NCI-H1105 (cell line): ENCODE measurements at regions not wholly inside any gene's neighbourhood (a gene's known extent, or its start where the extent isn't known, plus 50 kb on each side); places are given as distances from the start of the nearest gene placed in this dataset.

Source experiments
- DNase-seq: peaks from one replicate; lab custom pipeline; 2025; lab: John Stamatoyannopoulos, UW

DNA sequence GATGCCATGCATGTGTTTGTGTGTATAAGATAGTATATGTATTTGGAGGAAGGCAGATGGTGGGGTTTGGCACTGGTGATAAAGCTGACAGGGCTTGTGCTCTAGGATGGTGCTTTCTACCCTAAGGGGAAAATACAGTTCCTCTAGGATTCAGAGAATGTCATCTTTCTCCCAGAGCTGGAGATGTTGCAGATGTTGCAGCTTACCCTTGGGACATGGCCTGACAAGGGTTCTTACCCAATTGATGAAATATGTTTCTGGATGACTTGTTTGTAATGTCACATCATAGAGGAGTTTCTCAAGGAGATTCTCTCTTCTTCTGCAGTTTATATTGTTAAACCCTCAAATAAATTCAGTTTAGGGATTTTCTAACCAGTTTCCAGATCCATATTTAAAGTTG lies 52.5 kb upstream of the PITX2 start:
- no peak for DNase-seq

DNA sequence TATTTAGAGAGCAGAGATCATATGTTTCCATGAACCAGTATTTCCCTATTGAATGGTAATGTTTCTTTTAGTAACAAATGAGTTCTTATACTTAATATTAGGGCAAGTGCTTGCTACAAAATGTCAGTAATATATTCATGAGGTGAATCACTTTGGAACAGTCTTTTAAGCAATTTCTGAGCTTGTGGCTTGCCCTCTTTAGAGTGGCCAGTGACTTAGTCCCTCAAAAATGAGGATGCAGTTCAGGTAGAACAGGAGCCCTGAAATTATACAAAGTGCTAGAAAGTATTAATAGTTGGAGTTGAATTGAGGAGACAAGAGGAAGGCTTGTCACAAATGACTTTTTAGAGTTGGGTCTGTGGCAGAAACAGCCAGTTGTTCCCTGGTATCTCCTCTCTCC lies 53.4 kb upstream of the PITX2 start:
- no peak for DNase-seq

DNA sequence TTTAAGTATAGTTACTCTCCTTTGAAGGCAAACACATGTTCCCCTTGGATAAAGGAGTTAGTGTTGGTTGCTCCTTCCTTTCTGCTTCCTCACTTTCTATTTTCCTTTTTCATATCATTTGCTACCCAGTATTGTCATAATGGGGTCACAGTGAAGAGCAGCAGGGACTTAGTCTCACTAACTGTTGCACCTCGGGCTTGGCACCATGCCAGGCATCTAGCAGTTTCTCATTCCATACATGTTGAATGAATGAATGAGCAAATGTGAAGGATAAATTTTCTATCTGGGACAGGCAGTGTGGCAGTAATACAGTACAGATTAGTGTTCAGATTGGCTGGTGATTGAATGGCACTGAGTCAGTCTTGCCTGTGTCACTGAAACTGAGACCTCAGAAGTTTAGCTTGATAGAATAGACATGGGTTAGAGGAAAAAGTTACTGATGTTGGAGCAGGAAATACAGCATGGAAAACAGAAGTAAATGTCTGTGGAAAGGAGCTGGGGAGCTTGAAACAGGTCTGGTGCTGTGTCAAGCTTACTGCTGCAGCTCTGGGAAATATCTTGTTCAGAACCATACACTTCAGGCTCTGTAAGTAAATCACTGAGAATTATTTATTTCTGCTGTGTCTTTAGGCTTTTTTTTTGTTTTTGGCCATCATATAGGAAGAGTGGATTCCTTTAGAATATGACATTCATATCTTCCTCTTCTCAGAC lies 55.8 kb upstream of the PITX2 start:
- DNase-seq = no peak

DNA sequence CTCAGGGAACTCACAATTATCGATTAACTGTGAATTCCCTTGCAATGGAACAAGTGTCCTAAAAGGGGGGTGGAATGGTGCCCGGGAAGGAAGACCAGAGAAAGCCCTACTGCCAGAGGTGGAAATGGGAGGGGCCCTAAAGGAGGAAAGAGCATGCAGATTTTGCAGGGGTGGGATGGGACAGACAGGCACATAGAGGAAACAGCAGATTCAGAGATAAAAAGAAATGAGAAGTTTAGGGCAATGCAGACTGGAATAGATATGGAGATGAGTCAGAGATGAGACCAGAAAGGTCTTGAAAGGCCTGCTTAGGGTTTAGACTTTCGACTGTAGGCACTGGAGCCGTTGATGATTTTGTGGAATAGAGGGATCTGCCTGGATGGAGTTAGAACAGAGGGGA lies 57.4 kb upstream of the PITX2 start:
- no peak for DNase-seq

DNA sequence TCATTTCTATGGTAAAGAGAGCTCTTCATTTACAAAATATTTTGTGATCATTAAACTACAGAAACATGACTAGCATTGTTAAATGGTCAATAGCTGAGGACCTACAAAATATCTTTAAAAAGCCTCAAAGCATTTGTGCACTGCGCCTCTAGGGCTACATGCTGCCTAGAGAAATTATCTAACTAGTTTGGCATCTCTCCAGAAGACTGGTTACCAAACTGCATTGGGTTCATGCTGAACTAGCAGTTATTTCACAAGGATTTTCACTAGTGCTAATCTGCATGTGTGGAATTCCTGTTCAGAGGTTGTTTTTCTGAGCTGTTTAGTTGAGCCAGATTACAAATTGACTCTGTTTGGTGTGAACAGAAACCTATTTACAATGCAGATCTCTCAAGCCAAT lies 58.5 kb upstream of the PITX2 start:
- DNase-seq = no peak

DNA sequence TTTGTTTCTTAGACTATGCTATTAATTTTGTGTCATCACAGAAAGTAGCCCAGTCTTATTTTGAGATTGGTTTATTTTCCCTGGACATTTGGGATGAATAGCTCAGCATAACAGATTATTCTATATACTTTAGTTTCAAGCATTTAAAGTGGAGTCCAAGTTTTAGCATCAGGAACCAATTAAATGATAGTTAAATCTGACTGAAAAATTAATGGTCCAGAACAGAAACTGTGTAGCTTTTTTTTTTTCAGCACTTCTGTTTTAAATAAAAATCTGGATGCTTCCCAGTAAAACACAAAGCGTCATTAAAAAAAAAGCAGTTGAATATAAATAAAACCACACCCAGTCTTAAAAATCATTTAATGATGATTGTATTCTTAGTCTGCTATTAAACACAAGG lies 59.4 kb upstream of the PITX2 start:
- DNase-seq = no peak

DNA sequence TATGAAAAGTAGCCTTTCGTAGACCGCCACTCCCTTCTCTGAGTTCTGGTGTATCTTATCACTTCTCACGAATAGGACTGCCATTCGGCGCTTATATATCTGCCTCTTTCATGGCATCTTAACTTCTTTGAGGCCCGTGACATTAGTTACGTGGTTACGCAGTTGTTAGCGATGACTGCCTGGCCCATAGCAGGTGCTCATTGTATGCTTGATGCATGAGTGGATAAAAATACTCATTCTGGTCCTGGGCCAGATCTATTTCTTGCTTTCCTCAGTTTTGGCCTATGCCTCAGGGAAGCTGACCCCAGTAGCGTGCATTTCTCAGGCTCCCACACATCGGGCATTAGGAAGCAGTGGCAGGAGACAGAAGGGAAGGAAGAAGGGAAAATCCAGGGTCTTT lies 60.7 kb upstream of the PITX2 start:
- no peak for DNase-seq

DNA sequence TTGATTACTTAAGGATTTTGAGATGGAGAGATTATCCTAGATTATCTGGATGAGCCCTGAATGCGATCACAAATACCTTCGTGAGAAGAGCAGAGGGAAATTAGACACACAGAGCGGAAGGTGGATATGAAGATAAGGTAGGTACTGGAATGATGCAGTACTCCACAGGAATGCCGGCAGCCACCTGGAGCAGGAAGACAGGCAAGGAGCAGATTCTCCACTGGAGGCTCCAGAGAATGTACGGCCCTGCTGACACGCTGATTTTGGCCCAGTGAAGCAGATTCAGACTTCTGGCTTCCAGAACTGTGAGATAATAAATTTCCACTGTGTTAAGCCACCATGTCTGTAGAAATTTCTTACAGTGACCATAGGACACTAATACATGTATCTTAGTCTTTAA lies 79.4 kb upstream of the PITX2 start:
- no peak for DNase-seq

DNA sequence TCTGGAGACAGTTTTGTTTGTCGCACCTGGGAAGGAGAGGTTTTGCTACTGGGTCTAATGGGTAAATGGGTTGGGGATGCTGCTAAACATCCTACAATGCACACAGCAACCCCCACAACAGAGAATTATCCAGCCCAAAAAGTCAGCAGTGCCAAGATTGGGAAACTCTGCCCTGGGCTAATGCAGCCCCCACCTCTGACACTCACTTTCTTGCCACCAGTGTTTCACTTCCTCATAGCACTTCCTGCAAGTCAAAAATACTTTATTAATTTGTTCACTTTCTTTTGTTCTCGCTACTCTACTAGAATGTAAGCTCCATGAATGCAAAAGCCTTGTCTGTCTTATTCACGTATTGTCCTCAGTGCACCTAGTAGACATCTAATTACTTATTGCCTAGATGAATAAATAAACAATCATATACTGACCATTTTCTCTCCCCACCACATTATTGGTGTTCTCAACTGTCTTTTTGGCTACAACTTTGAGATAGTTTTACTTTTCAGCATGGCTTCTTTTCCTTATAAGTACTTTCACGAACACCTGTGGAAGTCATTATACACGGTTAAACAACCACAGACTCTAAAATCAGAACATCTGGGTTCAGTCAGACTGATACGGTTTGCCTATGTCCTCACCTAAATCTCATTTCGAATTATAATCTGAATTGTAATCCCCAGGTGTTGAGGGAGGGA lies 82.0 kb upstream of the PITX2 start:
- DNase-seq = no peak

DNA sequence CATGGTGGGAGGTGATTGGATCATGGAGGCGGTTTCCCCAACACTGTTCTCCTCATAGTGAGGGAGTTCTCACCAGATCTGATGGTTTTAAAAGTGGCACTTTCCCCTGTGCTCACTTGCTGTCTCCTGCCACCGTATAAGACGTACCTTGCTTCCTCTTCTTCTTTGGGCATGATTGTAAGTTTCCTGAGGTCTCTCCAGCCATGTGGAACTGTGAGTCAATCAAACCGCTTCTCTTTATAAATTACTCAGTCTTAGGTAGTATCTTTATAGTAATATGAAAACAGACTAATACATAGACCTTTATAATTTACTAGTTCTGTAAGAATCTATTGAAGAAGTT lies 82.5 kb upstream of the PITX2 start:
- no peak for DNase-seq

DNA sequence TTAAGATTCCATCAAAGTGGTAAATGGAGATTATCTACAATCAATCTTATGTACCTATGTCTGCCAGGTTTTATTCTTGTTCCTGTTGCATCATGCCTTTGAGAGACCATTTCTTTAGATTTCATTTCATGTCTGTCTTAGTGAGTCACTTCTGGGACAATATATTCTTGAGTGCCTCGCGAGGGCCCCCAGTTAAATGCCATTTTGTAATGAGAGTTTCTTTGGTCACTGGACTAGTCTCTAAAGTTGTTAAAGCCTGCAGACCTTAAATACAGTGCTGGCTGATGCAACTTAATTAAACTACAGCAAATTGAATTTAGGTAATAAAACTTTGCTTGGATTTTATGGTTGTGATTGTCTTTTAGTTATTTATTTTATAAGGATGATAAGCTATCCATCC lies 87.2 kb upstream of the PITX2 start:
- no peak for DNase-seq

DNA sequence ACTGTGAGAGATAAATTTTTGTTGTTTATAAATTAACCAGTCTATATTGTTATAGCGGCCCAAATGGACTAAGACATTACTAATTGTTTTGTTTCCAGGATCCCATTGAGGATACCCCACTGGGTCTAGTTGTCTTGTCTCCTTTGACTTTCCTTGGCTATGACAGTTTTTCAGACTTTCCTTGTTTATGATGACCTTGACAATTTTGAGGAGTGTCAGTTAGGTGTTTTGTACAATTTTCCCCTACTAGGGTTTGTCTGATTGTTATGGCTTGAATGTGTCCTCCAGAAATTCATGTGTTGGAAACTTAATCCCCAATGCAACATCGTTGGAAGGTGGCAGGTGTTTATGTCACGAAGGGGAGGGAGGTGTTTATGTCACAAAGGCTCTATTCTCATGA lies 89.6 kb upstream of the PITX2 start:
- no peak for DNase-seq

DNA sequence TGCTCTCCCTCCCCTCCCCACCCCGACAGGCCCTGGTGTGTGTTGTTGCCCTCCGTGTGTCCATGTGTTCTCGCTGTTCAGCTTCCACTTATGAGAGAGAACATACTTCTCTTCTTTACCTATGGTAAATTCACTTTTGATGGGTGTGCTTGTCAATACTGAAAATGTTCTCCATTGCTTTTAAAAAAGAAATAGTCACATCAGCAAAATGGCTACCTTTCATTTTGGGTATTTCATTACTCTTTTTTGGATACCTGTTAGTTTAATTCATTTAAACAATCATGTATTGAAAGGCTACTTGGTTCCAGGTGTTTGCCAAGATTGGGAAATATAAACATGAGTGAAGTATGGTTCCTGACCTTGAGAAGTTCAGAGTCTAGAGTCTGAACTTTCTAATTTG lies 107.4 kb upstream of the PITX2 start:
- DNase-seq = no peak

DNA sequence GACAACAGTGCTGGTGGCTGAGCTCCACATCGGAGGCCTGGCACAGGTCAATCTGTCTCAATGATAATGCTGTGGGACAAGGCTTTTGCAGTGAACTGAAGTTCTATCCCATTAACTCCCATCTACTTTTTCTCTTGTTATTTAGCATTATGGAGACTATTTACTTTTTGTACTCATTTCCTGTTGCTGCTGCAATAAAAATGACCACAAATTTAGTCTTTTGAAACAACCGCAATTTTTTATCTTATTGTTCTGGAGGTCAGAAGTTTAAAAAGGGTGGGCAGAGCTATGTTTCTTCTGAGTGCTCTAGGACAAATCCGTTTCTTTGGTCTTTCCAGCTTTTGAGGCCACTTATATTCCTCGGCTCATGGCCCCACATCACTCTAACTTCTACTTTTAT lies 111.0 kb upstream of the PITX2 start:
- no peak for DNase-seq

DNA sequence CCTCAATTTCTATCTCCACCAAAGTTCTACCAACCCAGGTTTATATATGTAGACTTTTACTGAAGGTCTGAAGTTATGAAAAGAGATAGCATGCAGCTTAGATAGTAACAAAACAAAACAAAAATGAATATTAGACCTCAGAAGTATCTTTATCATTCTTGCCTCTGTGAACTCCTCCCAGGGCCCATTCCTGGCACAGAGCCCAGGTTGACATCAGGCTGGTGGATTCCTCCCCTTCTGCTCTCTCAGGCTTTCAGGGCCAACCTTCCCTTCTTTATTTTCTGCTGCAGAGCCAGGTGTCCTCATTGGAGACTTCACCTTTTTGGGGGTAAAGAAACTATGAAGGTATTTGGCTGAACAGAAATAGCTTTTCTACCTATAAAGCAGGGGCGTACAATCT lies 112.8 kb upstream of the PITX2 start:
- no peak for DNase-seq

DNA sequence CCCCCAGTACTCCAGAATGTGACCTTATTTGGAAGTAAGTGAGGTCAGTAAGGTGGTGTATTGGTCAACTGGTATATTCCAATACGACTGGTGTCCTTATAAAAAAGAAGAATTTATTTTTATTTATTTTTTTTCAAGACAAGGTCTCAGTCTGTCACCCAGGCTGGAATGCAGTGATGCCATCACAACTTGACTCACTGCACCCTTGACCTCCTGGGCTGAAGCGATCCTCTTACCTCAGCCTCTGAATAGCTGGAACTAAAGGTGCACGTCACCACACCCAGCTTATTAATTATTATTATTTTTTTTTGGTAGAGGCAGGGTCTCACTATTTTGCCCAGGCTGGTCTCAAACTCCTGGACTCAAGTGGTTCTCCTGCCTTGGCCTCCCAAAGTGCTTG lies 115.1 kb upstream of the PITX2 start:
- no peak for DNase-seq

DNA sequence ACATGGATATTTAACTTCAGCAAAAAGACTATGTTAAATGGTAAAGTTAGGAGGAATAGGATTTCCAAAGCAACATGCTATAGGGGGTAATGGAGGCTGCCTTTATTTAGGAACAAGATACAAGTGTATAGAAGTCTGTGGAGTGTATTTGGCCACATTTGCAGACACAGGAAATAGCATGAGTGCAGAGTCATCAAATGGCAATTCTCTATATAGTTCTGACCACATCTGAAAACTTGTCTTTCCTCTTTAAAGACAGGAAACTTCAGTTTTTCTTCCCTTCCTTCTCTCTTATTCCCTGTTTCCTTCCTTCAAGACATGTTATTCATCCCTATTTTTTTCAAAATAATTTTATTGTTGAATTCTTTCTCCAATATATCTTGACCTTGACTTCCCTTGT lies 119.3 kb upstream of the PITX2 start:
- no peak for DNase-seq

DNA sequence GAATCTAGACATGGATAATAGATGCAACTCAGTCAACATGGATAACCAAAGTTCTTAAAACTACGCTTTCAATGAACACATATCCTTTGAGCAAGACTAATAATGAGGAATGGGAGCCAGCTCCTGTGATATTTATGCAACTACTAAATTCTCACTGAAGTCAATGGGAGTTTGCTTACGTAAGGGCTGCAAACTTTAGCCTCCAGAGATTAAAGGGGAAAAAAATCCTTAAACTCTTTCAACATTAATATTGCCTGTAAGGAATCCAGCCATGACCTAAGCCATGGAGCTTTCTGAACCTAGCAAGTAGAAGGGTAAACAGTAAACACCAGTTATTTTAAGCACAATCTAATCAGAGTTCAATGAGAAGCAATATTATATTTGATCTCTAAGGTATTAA lies 125.2 kb upstream of the PITX2 start:
- DNase-seq = no peak

DNA sequence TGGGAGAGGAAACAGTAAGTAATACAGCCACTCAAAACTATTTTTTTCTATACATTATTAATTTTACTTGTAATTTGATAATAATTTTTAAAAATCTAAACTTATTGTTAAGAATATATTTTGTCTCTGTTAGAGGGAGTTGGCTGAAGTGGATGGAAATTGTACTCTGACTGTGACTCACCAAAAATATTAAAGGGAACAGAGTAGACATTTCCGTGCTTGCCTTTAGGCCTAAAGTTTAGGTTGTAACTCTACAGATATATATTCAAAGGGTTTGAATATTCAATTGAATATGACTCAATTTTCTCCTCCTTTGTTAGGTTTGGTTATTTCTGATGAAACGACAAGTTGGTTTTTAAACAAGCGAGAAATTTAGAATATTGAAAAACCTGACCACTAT lies 128.3 kb upstream of the PITX2 start:
- DNase-seq = no peak

DNA sequence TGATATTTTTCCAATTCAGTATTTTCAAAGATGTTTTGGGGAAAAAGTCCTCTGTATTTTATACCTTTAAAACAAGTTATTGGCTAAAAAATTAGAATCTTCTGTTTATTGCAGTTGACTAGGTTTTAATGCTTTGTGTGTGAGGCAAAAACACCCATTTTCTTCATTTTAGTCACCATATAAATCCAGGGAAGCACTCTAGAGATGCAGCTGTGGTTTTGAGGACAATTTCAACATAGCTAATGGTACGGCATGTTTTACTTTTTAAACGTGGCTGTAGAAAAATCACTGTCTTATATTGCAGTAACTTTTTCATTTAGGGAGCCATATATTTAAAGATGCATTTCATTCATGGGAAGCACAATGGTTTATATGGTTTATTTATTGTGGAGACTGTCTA lies 129.1 kb upstream of the PITX2 start:
- DNase-seq = no peak

DNA sequence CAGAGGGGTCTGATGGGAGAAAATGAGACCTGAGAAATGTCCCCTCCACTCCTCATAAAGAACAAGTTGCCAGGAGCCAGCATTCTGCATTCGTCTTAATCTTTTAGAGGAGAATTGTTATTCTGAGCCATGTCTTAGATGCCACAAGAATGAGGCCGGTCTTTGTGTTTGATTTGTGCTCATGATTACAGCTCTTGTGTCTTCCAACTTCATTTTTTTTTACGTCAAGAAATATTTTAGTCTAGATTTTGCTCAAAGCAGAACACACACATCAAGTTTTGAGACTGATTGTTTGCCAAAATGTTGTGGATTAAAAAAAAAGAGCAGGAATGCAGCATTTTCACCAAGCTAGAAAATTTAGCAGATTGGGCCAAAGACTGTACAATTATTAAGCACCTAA lies 130.6 kb upstream of the PITX2 start:
- DNase-seq = no peak

DNA sequence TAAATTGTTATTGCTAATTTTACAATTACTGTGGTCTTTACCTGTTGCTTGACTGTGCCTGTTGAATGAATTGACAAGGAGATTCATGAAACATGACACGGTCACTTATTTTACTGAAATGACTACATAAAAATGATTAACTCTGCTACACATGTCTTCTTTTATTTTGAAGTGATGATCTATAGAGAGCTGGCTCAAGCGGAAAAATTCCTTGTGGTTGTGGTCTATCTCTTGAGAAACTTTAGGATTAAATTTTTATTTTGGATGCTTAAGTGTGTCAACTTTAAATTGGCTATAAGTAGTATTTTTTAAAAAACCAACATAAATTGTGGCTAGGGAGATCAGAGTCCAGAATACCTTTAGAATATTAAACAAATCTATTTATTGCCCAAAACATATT lies 131.8 kb upstream of the PITX2 start:
- DNase-seq = no peak

DNA sequence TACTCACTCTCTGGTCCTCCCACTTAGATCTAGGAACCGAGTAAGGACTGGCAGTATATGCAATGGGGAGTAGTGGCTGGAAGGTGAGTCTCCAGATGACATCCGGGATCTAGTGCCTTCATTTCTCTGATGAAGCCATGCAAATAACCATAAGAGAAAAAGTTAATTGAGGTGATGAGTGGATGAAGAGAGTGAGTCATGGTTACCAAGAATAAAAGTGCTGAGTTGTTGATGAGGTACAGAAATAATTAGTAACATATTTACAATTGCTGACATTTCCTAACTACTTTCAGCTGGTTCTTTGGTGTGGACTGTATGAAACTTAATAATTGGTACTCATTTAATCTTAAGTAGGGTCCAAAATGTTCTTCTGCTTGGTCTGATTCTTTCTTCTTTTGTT lies 146.7 kb upstream of the PITX2 start:
- no peak for DNase-seq

DNA sequence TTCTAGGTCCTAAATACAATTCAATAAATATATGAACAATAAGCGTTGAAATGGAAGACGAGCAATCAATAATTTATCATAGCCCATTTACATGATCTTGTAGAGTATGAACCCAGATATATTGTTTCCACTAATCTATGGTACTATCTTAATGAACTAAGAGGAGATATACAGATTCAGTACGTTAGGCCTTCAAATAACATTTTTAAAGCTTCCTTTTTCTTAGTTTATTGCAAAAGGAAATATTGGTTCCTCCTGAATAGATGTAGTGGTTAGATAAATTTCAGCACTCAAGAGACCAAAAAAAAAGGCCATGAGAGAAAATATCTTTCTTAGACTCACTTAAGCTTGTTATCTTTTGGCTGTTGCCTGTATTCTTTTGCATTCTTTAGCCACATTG lies 147.5 kb upstream of the PITX2 start:
- no peak for DNase-seq
